ENCODE measurements at regions not wholly inside any gene's neighbourhood (a gene's known extent, or its start where the extent isn't known, plus 50 kb on each side); places are given as distances from the start of the nearest gene placed in this dataset.

DNA sequence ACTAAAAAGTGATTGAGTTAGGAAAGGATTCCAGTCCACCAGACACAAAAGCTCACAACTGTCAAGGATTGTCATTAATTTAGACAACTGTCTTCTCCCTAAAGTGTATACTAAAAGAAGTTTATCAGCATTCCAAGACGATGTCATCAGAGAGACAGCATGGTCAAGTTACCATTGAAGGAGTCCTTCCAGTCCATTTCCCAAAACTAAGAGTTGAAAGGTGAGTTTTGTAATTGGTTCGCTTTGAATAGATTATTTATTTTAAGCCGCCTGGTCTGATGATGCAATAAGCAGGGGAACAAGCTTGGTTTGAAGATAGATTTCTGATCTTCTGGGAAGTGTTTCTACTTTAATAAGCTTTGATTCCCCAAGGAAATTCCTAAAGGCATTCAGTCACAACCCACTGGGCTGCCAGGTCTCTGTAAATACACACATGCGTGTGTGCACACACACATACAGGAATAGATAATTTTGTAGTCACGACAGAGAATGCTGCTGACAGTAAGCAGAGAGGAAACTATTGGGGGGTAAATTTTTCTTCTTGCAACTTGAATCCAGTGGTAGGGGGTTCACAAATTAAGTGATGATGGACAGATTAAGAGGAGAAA lies 234.8 kb downstream of the PIK3R1 start:
- DNase-seq = no peak

DNA sequence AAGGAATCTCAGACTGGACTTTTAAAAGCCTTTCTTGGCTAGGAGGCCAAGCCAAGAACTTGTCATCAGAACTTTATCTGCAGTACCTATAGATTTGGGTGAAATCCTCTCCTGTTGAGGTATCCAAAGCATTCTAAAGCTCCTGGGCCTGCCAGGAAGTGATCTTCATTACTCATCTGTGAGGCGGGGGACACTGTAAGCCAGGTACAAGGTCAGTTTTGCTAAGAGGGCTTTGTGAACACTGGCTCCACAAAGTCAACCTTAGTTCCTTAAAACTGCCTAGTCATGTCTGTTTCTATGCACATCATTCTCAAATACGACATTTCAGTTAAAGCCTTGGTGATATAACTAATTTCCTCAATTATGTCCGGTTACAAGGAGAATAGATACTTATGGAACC lies 236.7 kb downstream of the PIK3R1 start:
- no peak for DNase-seq

DNA sequence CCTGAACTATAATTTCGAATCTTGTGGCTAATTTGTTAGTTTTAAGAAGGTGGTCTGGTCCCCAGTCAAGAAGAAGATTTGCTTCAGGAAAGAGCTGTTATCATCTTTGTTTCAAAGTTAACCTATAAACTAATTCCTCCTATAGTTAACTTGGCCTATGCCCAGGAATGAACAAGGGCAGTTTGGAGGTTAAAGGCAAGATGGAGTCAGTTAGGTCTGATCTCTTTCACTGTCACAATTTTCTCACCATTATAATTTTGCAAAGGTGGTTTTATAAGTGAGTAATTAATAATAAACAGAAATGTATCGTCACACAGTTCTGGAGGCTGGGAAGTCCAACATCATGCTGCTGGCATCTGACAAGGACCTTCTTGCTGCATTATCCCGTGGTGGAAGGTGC lies 238.6 kb downstream of the PIK3R1 start:
- no peak for DNase-seq

DNA sequence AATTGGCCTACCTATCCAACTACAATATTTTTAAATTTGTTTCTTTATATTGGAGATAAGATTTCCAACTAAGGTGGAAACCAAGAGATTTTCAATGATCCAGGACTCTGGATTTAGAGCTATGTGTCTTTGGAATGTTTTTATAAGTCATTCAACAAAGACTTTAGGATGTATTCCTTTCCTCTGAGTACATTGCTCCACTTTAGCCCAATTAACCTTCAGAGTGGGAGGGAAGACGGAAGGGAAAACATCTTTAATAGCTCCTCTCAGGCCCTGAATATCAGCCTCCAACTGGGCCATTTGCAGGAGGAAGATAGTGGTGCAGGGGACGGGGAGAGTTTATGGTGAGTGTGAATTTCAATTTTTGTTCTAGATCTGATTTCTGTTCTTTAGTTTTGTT lies 239.2 kb downstream of the PIK3R1 start:
- no peak for DNase-seq

DNA sequence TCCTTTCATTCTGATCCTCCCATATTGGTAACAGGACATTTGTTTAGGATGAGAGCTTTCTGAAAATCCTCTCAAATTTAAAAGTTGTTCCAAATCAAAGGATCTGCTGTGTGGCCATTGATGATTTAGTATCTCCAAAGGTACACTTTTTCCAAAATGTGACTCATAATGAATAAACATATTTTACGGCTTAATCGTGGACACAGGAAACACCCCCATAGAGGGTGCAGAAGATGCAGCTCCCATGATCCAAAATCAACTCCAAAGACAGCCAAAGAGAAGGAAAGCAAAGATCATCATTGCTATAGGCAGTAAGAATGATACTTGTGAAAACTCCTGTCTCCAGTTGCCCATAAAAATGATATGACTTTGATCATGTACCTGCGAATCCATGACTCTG lies 239.7 kb downstream of the PIK3R1 start:
- no peak for DNase-seq

DNA sequence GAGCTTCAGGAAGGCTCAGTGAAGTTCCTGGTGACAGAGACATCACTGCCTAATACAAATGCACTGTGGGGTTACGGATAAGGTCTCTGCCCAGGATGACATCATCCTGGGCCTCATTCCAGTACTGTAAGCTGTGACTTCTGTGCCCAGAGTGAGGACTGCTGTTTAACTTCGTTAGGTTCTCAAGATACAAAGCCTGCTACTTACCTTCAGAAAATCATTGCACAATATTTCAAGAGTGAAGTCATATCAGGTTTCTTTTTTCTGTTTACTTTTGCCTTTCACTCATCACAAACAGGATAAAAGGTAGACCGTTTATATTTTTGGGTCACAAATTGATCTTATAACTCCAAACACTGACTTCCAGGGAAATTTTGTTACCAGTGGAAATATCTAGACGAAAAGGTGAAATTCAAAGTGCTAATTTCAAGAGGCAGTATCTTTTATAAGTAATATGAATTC lies 241.2 kb downstream of the PIK3R1 start:
- DNase-seq = peak in 2 of 3 donors; percentile 55 to 56

DNA sequence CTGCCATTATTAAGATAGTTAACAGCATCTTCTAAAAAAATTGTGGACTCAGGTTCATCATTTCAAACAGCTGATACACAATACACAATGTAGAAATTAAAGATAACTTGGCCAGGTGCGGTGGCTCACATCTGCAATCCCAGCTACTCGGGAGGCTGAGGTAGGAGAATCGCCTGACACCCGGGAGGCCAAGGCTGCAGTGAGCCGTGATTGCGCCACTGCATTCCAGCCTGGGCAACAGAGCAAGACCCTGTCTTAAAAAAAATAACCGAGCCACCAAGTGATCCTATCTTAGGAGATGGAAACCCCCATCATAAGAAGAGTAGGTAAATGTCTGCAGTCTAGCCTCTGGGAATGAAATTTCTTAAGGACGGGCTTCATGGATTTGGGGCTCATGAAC lies 241.7 kb downstream of the PIK3R1 start:
- DNase-seq = no peak

DNA sequence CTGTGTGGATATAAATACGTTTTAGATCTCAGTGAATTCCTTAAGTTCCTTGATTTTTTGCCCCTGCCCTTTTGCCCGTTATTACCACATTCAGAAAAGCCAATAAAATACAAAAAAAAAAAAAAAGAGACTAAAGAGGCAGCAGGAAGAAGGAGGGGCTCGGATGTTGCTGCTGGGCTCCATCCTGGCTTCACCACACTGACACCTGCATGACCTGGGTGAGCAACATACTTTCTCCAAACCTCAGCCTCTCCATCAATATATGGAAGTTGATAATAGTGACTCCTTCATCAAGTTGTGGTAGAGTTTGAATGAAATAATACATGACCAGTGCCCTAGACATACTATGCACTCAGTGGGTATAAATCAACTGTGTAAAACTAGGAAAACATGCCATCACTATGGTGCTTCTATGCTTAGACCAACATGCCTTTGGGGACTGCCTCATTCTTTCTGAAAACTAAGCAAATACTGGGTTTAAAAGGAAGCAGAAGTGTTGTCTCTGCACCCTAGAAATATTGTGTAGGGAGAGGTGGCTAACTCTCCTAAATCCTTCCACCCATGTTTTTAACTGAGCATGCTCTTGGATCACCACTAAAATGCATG lies 243.0 kb downstream of the PIK3R1 start:
- no peak for DNase-seq

DNA sequence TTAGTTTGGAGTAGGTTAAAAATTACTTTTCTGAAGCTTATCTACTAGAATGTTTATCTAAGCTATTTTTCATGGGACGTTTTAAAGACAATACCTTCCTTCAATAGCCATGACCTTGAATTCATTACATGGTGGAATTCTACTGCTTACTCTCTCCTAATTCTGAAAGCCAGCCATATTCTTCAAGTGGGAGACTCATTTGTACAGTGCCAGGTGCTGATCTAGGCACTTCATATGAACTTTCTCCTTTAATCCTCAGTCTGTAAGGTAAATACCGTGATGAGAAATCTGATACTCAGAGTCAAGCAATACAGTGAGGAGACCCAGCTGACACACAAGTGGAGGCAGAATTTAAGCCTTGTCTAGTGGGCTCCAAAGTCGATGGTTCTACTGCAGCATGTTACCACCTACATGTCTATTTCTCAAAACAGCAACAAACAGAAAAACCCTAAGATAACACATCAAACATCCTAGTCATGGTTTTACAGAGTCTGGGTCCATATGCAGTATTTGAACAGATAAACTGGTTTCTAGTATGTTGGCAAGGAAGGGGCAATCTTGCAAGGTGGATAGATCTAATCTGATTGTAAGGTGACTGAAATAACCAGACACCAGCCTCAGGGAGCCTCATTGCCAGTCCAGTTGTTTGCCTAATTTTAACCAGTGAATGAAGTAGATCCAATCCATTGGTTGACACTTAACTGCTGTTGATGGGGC lies 243.7 kb downstream of the PIK3R1 start:
- no peak for DNase-seq

DNA sequence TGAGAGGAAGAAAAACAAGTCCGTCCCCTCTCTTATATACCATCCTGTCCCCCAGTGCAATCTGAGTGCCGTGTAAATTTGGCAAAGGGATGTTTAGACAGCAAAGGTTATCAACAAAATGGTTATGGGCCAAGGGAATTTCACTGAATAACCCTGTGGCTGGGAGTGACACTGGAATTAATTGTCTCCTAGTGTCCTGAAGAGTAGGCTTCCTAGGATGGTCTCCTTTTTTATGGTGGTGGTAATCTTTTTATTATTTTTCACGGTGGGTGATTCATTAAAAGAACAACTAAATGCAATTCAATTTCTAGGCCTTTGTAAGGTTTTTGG lies 244.2 kb downstream of the PIK3R1 start:
- DNase-seq = no peak

DNA sequence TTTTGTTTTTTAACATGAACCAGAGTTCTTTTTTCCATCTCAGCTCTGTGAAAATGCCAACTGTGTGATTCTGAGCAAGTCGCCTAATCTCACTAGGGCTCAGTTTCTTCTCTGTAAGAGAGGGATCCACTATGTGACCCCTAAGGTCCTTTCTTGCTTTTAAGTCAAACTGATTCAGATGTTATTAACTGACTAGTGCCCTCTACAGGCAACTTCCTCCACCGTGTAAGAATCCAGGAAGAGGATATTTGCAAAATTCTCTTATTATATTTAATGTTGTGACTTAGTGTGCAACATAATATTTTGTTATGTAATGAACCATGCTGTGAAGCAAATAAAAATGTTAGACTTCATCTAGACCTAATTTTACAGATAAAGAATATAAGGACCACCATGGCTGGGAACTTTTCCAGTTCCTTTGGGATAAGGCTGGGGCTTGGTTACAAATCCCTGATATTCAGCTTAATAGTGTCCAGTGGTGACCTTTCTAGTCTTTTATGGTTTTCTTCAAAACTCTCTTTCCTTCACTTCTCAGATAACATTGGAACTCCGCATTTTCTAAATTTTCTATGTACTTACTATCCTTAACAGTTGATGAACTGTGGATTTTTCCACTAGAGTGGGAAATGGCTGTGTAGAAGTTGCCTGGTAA lies 244.7 kb downstream of the PIK3R1 start:
- peak; percentile 33 to 64 (median 45) for DNase-seq

DNA sequence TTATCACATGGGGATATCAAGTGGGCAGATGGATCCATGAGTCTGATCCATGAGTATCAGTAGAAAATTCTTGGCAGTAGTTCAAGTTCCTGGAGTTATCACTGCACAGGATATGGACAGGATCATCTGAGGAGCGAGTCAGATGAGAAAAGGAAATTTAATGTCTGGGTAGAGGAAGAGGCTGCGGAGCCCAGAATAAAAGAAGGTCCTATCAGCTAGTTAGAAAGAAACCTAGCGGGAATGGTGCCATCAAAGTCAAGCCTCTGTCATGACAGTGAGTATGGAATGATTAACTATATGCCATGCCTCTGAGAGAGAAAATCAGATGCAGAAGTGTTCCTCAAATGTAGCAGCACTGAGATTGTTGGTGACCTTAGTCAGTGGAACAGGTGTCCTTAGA lies 248.1 kb downstream of the PIK3R1 start:
- no peak for DNase-seq

DNA sequence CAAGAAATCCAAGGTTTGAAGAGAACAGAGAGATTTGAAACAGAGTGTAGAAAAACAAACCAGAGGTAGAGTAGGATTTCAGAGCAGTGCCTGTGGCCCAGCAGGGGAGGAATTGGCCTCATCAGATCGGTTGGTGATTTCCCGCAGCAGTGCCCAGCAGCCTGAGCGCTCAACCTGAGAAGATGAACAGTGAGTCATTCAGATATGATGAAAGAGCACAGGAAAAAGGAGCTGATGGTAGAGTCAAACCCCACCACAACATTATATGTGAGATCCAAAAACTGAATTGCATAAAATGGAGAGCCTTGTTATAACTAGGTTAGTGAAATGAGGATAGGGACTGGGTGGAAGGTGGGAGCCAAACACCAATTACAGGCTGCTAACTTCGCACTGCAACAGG lies 248.9 kb downstream of the PIK3R1 start:
- no peak for DNase-seq

DNA sequence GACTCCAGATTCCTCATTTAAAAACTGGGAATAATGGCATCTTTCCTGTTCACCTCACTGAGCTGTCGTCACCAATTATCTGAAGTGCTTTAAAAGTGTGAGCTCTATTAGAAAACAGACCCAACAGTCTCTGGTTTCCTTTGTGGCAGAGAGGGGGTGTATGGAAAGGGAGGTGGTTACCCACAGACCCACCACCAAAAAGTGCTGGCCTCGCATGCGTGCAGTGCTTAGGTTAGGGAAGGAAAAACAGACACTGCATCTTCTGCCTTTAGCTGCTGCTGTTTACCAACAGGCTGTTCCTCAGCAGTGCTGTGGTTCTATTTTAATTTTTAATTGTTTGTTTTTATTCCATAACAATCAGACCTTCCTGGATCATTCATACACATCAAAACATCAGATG lies 249.6 kb downstream of the PIK3R1 start:
- no peak for DNase-seq

DNA sequence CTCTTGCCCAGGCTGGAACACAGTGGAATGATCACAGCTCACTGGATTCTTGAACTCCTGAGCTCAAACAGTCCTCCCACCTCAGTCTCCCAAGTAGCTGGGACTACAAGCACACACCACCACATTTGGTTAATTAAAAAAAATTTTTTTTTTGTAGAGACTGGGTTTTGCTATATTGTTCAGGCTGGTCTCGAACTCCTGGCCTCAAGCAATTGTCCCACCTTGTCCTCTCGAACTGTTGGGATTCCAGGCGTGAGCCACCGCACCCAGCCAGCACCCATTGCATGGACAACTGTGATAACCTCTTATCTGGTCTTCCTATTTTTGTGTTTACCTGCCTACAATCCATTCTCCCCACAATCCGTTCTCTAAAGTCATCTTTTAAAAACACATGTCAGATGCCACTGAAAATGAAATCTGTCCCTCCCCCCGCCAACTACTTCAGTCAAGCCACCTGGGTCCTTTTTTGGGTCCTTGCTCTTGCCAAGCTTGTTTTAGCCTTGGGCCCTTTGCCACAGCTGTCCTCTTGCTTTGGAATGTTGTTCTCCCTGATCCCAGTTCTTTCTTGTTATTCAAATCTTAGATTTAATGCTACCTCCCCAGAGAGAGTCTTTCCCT lies 250.5 kb downstream of the PIK3R1 start:
- DNase-seq = peak in 1 of 3 donors; percentile 41

DNA sequence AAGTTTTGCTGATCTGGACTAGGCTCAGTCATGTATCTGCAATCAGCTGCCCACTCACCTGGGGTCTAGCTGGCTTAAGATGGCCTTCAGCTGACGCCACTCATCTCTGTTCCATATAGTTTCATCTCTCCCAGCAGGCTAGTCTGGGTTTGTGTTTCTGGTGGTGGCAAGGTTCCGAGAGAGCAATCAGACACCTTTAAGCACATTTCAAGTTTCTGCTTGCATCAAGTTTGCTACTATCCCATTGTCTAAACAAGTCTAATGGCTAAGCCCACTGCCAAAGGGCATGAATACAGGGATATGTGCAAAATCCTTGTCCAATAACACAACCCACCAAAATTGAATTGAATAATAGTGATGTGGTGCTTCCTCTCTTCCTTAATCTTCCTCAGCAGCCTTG lies 251.7 kb downstream of the PIK3R1 start:
- DNase-seq = no peak

DNA sequence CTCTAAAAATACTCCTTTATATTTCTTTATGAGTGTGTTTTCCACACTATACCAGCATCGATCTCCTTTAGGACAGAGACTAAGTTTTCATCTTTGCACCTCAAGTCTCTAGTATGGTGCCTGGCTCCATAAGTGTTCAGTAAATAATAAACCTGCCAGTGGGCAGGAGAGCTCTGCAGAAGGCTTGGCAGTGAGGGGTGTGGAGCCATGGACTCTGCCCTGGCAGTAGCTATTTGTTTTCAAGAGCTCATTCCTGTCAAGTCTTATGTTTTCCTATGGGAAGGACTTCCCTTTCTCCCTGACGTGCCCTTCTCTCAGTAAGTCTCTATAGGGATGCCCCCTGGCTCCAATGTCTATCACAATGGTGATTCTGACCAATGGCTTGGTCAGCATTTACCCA lies 252.2 kb downstream of the PIK3R1 start:
- DNase-seq = no peak

DNA sequence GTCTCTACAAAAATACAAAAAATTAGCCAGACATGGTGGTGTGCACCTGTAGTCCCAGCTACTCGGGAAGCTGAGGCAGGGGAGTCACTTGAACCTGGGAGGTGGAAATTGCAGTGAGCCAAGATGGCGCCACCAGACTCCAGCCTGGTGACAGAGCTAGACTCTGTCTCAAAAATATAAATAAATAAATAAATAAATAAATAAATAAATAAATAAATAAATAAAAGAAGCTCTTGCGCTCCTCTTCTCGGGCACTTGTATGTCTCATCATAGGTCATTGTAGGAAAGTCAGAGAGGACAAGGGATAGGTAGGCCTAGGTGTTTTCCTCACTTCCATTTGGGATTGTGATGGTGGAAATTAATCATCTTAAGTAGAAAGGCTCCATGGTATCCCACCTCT lies 252.8 kb downstream of the PIK3R1 start:
- DNase-seq = no peak

DNA sequence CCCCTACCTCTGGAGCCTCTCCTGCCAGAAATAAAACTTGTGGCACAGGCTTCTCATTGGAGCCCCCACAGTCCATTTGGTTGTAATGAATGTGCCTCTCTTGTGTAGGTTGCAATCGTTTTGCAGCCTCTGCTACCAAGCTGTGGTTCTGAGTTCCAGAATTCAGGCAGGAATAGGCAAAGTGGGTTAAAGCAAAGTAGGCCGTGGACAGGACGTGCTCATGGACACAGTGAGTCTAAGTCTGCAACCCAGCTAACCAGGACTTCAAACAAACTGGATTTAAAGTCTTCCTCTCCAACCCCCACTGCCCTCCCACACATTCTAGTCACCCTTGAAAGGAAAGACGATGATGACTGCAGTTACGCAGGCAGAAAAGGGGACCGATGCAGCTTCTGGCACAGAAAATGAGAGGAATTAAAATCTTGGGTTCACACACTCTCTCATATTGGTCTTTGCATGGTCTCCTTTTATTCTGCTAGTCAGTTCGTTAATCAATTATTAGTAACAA lies 260.0 kb downstream of the PIK3R1 start:
- DNase-seq = no peak

DNA sequence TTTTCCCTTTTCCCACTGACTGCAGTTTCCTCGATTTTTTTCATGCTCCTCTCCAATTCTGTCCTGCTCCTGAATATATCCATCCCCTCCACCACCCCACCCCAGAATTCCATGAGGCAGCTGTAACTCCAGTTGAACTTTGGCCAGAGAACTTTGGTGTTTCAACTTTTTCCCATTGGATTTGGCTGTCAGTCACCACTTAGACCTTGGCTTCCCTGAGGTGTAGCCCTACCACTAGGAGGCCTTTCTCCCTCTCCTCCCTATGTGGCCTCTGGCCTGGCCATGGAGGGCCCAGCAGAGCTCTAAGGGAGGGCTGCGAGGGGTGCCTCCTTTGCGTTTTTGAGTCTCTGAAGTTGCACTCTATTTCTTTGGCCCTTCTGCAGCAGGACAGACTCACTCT lies 261.3 kb downstream of the PIK3R1 start:
- DNase-seq = peak in 1 of 3 donors; percentile 14

DNA sequence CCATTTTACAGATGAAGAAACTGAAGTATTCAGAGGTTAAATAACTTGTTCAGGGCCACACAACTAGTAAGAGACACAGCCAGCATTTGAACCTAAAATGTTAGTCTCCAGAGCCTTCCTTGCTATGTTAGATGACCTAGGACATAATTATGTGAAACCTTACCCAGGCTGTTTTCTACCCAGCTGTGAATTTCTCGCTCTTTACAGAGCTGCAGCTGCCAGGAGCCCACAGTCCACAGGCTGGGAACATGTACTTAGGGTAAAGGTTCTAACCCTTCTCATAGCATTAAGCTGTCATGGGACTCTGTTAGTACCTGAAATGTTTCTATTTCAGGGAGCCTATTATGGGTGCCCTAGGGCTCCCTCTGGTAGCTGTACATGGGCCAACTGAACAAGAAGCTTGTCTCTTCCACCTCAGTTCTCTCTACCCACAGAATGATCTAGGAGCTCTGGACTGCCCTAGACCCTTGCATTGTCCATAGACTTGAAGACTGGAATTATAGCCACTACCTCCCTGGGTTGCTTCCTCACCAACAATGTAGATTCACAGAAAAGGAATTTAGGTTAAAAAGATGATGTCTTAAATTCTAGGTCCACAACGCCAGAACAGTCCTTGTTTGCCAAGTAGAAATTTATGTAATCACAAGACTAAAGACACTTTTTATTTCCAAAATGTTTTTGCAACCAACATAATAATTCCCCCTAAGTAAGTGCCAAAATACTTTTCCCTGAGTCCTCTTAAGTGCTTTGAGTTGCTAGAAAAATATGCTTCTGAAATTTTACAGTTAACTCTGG lies 262.9 kb downstream of the PIK3R1 start:
- peak in 2 of 3 donors; percentile 39 to 72 for DNase-seq

All from muscle of back (tissue), 3 donors.